Loucy (cell line): ENCODE measurements at regions not wholly inside any gene's neighbourhood (a gene's known extent, or its start where the extent isn't known, plus 50 kb on each side); places are given as distances from the start of the nearest gene placed in this dataset.

ENCODE experiments used
- H2AFZ ChIP-seq: fragments of 200-600 bp; sonication (generic); 2 replicates; pipeline ENCODE4 v1.6.0; 2016; ENCODE audit warnings: antibody characterized with exemption, mild to moderate bottlenecking, low read length, moderate library complexity
- H3F3A ChIP-seq: fragments of 200-600 bp; 2 replicates; pipeline ENCODE4 v1.6.0; 2016; ENCODE audit warnings: antibody characterized with exemption, low read depth, mild to moderate bottlenecking
- H3K27me3 ChIP-seq: fragments of 200-600 bp; sonication (generic); 2 replicates; pipeline ENCODE4 v1.6.1; 2014; ENCODE audit warnings: low read length, mild to moderate bottlenecking; ENCODE audit not compliant: insufficient read depth, poor library complexity, severe bottlenecking
- H3K36me3 ChIP-seq: fragments of 200-600 bp; sonication (generic); 2 replicates; pipeline ENCODE4 v1.6.1; 2016; ENCODE audit warnings: low read length; ENCODE audit not compliant: insufficient read depth
- H3K4me1 ChIP-seq: fragments of 200-600 bp; sonication (generic); 2 replicates; pipeline ENCODE4 v1.5.1; 2014; ENCODE audit warnings: low read length, mild to moderate bottlenecking; ENCODE audit not compliant: insufficient read depth, poor library complexity, severe bottlenecking
- H3K4me2 ChIP-seq: fragments of 200-600 bp; sonication (generic); 2 replicates; pipeline ENCODE4 v1.6.0; 2014; ENCODE audit warnings: antibody characterized with exemption, low read length, low read depth, mild to moderate bottlenecking; ENCODE audit not compliant: poor library complexity, severe bottlenecking
- H3K4me3 ChIP-seq: fragments of 200-600 bp; sonication (generic); 2 replicates; pipeline ENCODE4 v1.5.1; 2014; ENCODE audit warnings: low read length, mild to moderate bottlenecking, mixed read lengths; ENCODE audit not compliant: poor library complexity, severe bottlenecking
- H3K79me2 ChIP-seq: fragments of 200-600 bp; sonication (generic); 2 replicates; pipeline ENCODE4 v1.6.1; 2014; ENCODE audit warnings: low read length; ENCODE audit not compliant: insufficient read depth
- H3K9ac ChIP-seq: fragments of 200-600 bp; sonication (generic); 2 replicates; pipeline ENCODE4 v1.6.0; 2014; ENCODE audit warnings: mild to moderate bottlenecking, low read depth, low read length, moderate library complexity; ENCODE audit not compliant: poor library complexity, severe bottlenecking
- H3K9me2 ChIP-seq: fragments of 200-600 bp; sonication (generic); replicated peaks from 2 replicates; pipeline ENCODE4 v1.6.1; 2016; ENCODE audit warnings: low read depth, low read length, mixed read lengths
- H3K9me3 ChIP-seq: fragments of 200-600 bp; sonication (generic); 2 replicates; pipeline ENCODE4 v1.6.1; 2014; ENCODE audit warnings: mild to moderate bottlenecking, antibody characterized with exemption, low read length, low read depth; ENCODE audit not compliant: insufficient read depth
- H4K20me1 ChIP-seq: fragments of 200-600 bp; sonication (generic); 2 replicates; pipeline ENCODE4 v1.6.0; 2014; ENCODE audit warnings: antibody characterized with exemption, low read length, mild to moderate bottlenecking; ENCODE audit not compliant: insufficient read depth, poor library complexity, severe bottlenecking
- CTCF ChIP-seq: fragments of 200-600 bp; sonication (generic); conservative IDR thresholded peaks from 2 replicates; pipeline ENCODE4 v1.5.1; 2014; ENCODE audit warnings: mild to moderate bottlenecking, antibody characterized with exemption, low read length
- EZH2phosphoT487 ChIP-seq: fragments of 200-600 bp; IDR thresholded peaks from 2 replicates; pipeline ENCODE4 v1.6.1; 2018; ENCODE audit warnings: antibody characterized with exemption, mild to moderate bottlenecking, moderate library complexity, borderline replicate concordance

DNA sequence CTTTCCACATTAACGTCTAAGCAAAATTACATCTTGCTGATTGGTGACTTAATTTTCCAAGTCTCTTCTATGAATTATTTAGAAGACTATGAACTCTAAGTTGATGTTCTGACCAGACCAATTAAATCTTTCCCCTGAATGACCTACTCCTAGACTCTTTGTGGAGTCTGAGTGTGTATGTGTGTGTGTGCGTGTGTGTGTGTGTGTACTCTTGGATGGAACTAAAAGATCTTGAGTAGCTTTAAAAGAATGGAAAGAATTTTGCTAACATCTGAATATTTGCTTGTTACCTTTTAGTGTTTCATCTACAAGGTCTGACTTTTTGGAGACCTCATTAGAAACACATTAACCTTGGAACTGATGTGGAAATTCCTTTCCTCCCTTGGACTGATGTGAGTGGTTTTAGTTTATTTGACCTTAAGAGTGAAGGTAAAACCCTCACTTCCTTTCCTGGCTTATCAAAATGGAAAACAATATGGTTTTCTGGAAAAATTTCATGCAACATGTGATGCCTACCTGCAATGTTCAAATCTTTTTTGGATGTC lies 257.1 kb downstream of the GATA3 start:
- TF ChIP-seq EZH2phosphoT487 = no peak
- no peak for TF ChIP-seq CTCF
- H3K4me1 ChIP-seq = peaks cover 18% of the 10 kb centered on the region
- H3K4me2 ChIP-seq = no peak overlapping the region
- H3K4me3 ChIP-seq = no peak overlapping the region
- H3K27me3 ChIP-seq = no peaks in the 10 kb centered on the region
- no peaks in the 10 kb centered on the region for H3K9me3 ChIP-seq
- H4K20me1 ChIP-seq = no peaks in the 10 kb centered on the region
- no peaks in the 10 kb centered on the region for H3K9me2 ChIP-seq
- H3K9ac ChIP-seq = no peak overlapping the region
- no peak overlapping the region for H2AFZ ChIP-seq
- H3K79me2 ChIP-seq = no peaks in the 10 kb centered on the region
- H3K36me3 ChIP-seq = no peaks in the 10 kb centered on the region
- no peaks in the 10 kb centered on the region for H3F3A ChIP-seq

- no peaks in the 10 kb centered on the region for H3K27me3 ChIP-seq
- H3K9ac ChIP-seq = no peak overlapping the region
Measured at GRCh38 chr10:8312079-8312478, 257.6 kb downstream of the GATA3 start.

GRCh38 chr10:8312781-8313180 lies 258.3 kb downstream of the GATA3 start:
- no peaks in the 10 kb centered on the region for H3K9me3 ChIP-seq
- TF ChIP-seq CTCF = no peak
- no peak for TF ChIP-seq EZH2phosphoT487
- no peak overlapping the region for H3K4me3 ChIP-seq
- no peak overlapping the region for H3K9ac ChIP-seq
- no peak overlapping the region for H3K4me2 ChIP-seq
- no peaks in the 10 kb centered on the region for H3K9me2 ChIP-seq
- H3F3A ChIP-seq = no peaks in the 10 kb centered on the region
- no peaks in the 10 kb centered on the region for H3K79me2 ChIP-seq
- H2AFZ ChIP-seq = no peak overlapping the region
- H3K4me1 ChIP-seq = peaks cover 13% of the 10 kb centered on the region
- H4K20me1 ChIP-seq = no peaks in the 10 kb centered on the region
- H3K27me3 ChIP-seq = no peaks in the 10 kb centered on the region
- H3K36me3 ChIP-seq = no peaks in the 10 kb centered on the region

More at GRCh38 chr10:8312079-8312478, 257.6 kb downstream of the GATA3 start:
- no peak overlapping the region for H3K4me3 ChIP-seq
- no peak overlapping the region for H3K4me2 ChIP-seq
- no peaks in the 10 kb centered on the region for H3K79me2 ChIP-seq
- no peaks in the 10 kb centered on the region for H4K20me1 ChIP-seq
- no peaks in the 10 kb centered on the region for H3K36me3 ChIP-seq
- no peaks in the 10 kb centered on the region for H3K9me2 ChIP-seq
- no peaks in the 10 kb centered on the region for H3K9me3 ChIP-seq
- no peak overlapping the region for H2AFZ ChIP-seq
- no peaks in the 10 kb centered on the region for H3F3A ChIP-seq
- peaks cover 13% of the 10 kb centered on the region for H3K4me1 ChIP-seq
- TF ChIP-seq EZH2phosphoT487 (no peak), CTCF (no peak)
